Central memory CD8-positive, alpha-beta T cell (primary cell): ENCODE measurements at regions not wholly inside any gene's neighbourhood (a gene's known extent, or its start where the extent isn't known, plus 50 kb on each side); places are given as distances from the start of the nearest gene placed in this dataset.

Experiments
- ATAC-seq: fragments of 150-1000 bp; cut with Tn5 transposase; replicated peaks from 2 replicates; pipeline ENCODE4 v1.10.0; 2022; ENCODE audit warnings: mild to moderate bottlenecking, moderate FRiP score, moderate number of reproducible peaks; ENCODE audit not compliant: poor library complexity, severe bottlenecking; ENCODE audit errors: extremely low read depth
- DNase-seq, 2 donors: peaks; one replicate each; pipeline ENCODE4 v3.0.0; 2021; ENCODE audit warnings: low spot score in 2 of 2
- H3K27ac Mint-ChIP-seq: one replicate; pipeline ENCODE4 v1.8.0; 2022; ENCODE audit warnings: low read depth, mild to moderate bottlenecking, moderate library complexity, mixed read lengths
- H3K27me3 Mint-ChIP-seq: one replicate; pipeline ENCODE4 v1.8.0; 2022; ENCODE audit warnings: mixed read lengths
- H3K36me3 Mint-ChIP-seq: one replicate; pipeline ENCODE4 v1.8.0; 2022; ENCODE audit warnings: mild to moderate bottlenecking, moderate library complexity, mixed read lengths; ENCODE audit not compliant: insufficient read depth
- H3K4me1 Mint-ChIP-seq: one replicate; pipeline ENCODE4 v1.8.0; 2022; ENCODE audit warnings: mixed read lengths
- H3K4me3 Mint-ChIP-seq: one replicate; pipeline ENCODE4 v1.8.0; 2022; ENCODE audit warnings: mild to moderate bottlenecking, moderate library complexity, mixed read lengths
- H3K9me3 Mint-ChIP-seq: one replicate; pipeline ENCODE4 v1.8.0; 2022; ENCODE audit warnings: mixed read lengths

GRCh38 chr12:114140576-114140975 is 174.5 kb upstream of the RBM19 start:
- ATAC-seq (no peak), DNase-seq (no peak)
- no peak overlapping the region for H3K27ac Mint-ChIP-seq
- H3K4me3 Mint-ChIP-seq = no peak overlapping the region
- no peaks in the 10 kb centered on the region for H3K9me3 Mint-ChIP-seq
- H3K36me3 Mint-ChIP-seq = no peaks in the 10 kb centered on the region
- H3K27me3 Mint-ChIP-seq = peaks cover 10% of the 10 kb centered on the region
- no peaks in the 10 kb centered on the region for H3K4me1 Mint-ChIP-seq

GRCh38 chr12:114136631-114137030 is 170.5 kb upstream of the RBM19 start:
- no peak overlapping the region for H3K4me3 Mint-ChIP-seq
- no peaks in the 10 kb centered on the region for H3K36me3 Mint-ChIP-seq
- H3K9me3 Mint-ChIP-seq = peaks cover 2% of the 10 kb centered on the region
- H3K4me1 Mint-ChIP-seq = no peaks in the 10 kb centered on the region
- H3K27me3 Mint-ChIP-seq = peaks cover 10% of the 10 kb centered on the region
- ATAC-seq = no peak
- DNase-seq = no peak
- no peak overlapping the region for H3K27ac Mint-ChIP-seq

GRCh38 chr12:114134922-114135321 is 168.8 kb upstream of the RBM19 start:
- Mint-ChIP-seq H3K36me3 (no peaks in the 10 kb centered on the region), H3K27me3 (peaks cover 7% of the 10 kb centered on the region), H3K4me3 (no peak overlapping the region), H3K4me1 (no peaks in the 10 kb centered on the region), H3K9me3 (peaks cover 7% of the 10 kb centered on the region), H3K27ac (no peak overlapping the region)
- ATAC-seq (no peak), DNase-seq (no peak)

GRCh38 chr12:114131824-114132223 is 165.7 kb upstream of the RBM19 start:
- no peaks in the 10 kb centered on the region for H3K4me1 Mint-ChIP-seq
- H3K27ac Mint-ChIP-seq = no peak overlapping the region
- H3K9me3 Mint-ChIP-seq = peaks cover 7% of the 10 kb centered on the region
- ATAC-seq = no peak
- H3K36me3 Mint-ChIP-seq = no peaks in the 10 kb centered on the region
- H3K4me3 Mint-ChIP-seq = no peak overlapping the region
- DNase-seq = no peak
- no peaks in the 10 kb centered on the region for H3K27me3 Mint-ChIP-seq

- Mint-ChIP-seq H3K9me3 (no peaks in the 10 kb centered on the region), H3K4me3 (no peak overlapping the region), H3K27me3 (no peaks in the 10 kb centered on the region), H3K36me3 (no peaks in the 10 kb centered on the region), H3K4me1 (no peaks in the 10 kb centered on the region), H3K27ac (no peak overlapping the region)
- ATAC-seq (no peak), DNase-seq (no peak)
Observed at GRCh38 chr12:114123108-114123507, 157.0 kb upstream of the RBM19 start.

GRCh38 chr12:114122016-114122415 is 155.9 kb upstream of the RBM19 start:
- peaks cover 8% of the 10 kb centered on the region for H3K27me3 Mint-ChIP-seq
- DNase-seq (no peak), ATAC-seq (no peak)
- no peaks in the 10 kb centered on the region for H3K36me3 Mint-ChIP-seq
- H3K27ac Mint-ChIP-seq = no peak overlapping the region
- H3K4me1 Mint-ChIP-seq = no peaks in the 10 kb centered on the region
- no peak overlapping the region for H3K4me3 Mint-ChIP-seq
- no peaks in the 10 kb centered on the region for H3K9me3 Mint-ChIP-seq

GRCh38 chr12:114119316-114119715 is 153.2 kb upstream of the RBM19 start:
- ATAC-seq = no peak

GRCh38 chr12:114096461-114096860 is 130.3 kb upstream of the RBM19 start:
- H3K27me3 Mint-ChIP-seq = peaks cover 10% of the 10 kb centered on the region
- no peaks in the 10 kb centered on the region for H3K4me1 Mint-ChIP-seq
- DNase-seq (no peak), ATAC-seq (no peak)
- H3K9me3 Mint-ChIP-seq = no peaks in the 10 kb centered on the region
- H3K4me3 Mint-ChIP-seq = no peak overlapping the region
- H3K27ac Mint-ChIP-seq = no peak overlapping the region
- no peaks in the 10 kb centered on the region for H3K36me3 Mint-ChIP-seq

More at GRCh38 chr12:114119316-114119715, 153.2 kb upstream of the RBM19 start:
- Mint-ChIP-seq H3K27ac (no peak overlapping the region), H3K4me3 (no peak overlapping the region), H3K36me3 (no peaks in the 10 kb centered on the region), H3K9me3 (no peaks in the 10 kb centered on the region), H3K4me1 (no peaks in the 10 kb centered on the region), H3K27me3 (peaks cover 8% of the 10 kb centered on the region)
- no peak for DNase-seq

- DNase-seq (no peak), ATAC-seq (no peak)
- Mint-ChIP-seq H3K27ac (no peak overlapping the region), H3K27me3 (peaks cover 8% of the 10 kb centered on the region), H3K4me3 (no peak overlapping the region), H3K4me1 (no peaks in the 10 kb centered on the region), H3K9me3 (no peaks in the 10 kb centered on the region), H3K36me3 (peaks cover 2% of the 10 kb centered on the region)
Observed at GRCh38 chr12:114093520-114093919, 127.4 kb upstream of the RBM19 start.

- Mint-ChIP-seq H3K36me3 (peaks cover 2% of the 10 kb centered on the region), H3K4me1 (no peaks in the 10 kb centered on the region), H3K4me3 (no peak overlapping the region), H3K9me3 (no peaks in the 10 kb centered on the region), H3K27ac (no peak overlapping the region), H3K27me3 (peaks cover 3% of the 10 kb centered on the region)
- ATAC-seq = no peak
- no peak for DNase-seq
Observed at GRCh38 chr12:114092981-114093380, 126.9 kb upstream of the RBM19 start.

GRCh38 chr12:114090211-114090610 is 124.1 kb upstream of the RBM19 start:
- DNase-seq (no peak), ATAC-seq (no peak)
- Mint-ChIP-seq H3K4me1 (no peaks in the 10 kb centered on the region), H3K9me3 (no peaks in the 10 kb centered on the region), H3K27ac (no peak overlapping the region), H3K4me3 (no peak overlapping the region), H3K27me3 (no peaks in the 10 kb centered on the region), H3K36me3 (peaks cover 2% of the 10 kb centered on the region)

GRCh38 chr12:114073076-114073475 is 107.0 kb upstream of the RBM19 start:
- Mint-ChIP-seq H3K4me3 (no peak overlapping the region), H3K9me3 (peaks cover 5% of the 10 kb centered on the region), H3K27me3 (peaks cover 25% of the 10 kb centered on the region), H3K36me3 (no peaks in the 10 kb centered on the region), H3K27ac (no peak overlapping the region), H3K4me1 (no peaks in the 10 kb centered on the region)
- DNase-seq (no peak), ATAC-seq (no peak)

- Mint-ChIP-seq H3K36me3 (no peaks in the 10 kb centered on the region), H3K27me3 (peaks cover 35% of the 10 kb centered on the region), H3K4me3 (no peak overlapping the region), H3K4me1 (no peaks in the 10 kb centered on the region), H3K9me3 (no peaks in the 10 kb centered on the region), H3K27ac (no peak overlapping the region)
- no peak for DNase-seq
- no peak for ATAC-seq
Observed at GRCh38 chr12:114069507-114069906, 103.4 kb upstream of the RBM19 start.

GRCh38 chr12:114064497-114064896 is 98.4 kb upstream of the RBM19 start:
- H3K9me3 Mint-ChIP-seq = no peaks in the 10 kb centered on the region

More at GRCh38 chr12:114064497-114064896, 98.4 kb upstream of the RBM19 start:
- ATAC-seq = no peak
- H3K36me3 Mint-ChIP-seq = no peaks in the 10 kb centered on the region
- DNase-seq = no peak
- H3K27ac Mint-ChIP-seq = no peak overlapping the region
- no peaks in the 10 kb centered on the region for H3K4me1 Mint-ChIP-seq
- H3K4me3 Mint-ChIP-seq = no peak overlapping the region
- H3K27me3 Mint-ChIP-seq = peaks cover 24% of the 10 kb centered on the region
